ENCODE measurements at regions not wholly inside any gene's neighbourhood (a gene's known extent, or its start where the extent isn't known, plus 50 kb on each side); places are given as distances from the start of the nearest gene placed in this dataset.
"Not testable (repeated sequence)": the region's sequence is repeated elsewhere in the genome, so short reads cannot be mapped to it uniquely, and the experiment has no call there.

DNA sequence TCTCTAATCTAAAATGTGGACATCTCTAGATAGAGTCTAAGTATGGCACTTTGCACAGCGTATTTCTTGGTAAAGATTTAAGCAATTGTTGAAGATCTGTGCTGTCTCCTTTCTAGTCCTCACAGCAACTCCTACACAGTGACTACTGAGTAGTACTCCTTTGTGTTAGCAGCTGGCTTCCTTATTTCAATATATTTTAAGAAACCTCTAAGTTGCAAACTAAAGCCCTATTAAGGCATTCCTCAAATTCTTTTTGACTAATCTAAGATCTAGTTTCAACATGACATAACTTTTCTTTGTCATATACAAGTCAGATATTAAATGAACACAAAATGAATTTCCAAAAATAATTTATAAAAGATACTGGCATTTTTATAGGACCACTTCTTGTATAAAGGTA lies 121.8 kb upstream of the DNAJC10 start:
- ChIA-PET CTCF (no interaction called here), POLR2A (no interaction called here)
- Mint-ChIP-seq H3K27me3 (peaks cover 8% of the 10 kb centered on the region), H3K27ac (no peak overlapping the region), H3K4me1 (no peaks in the 10 kb centered on the region), H3K36me3 (ENCODE audit: low read depth) (no peaks in the 10 kb centered on the region), H3K4me3 (no peak overlapping the region), H3K9me3 (no peaks in the 10 kb centered on the region)
- no peak for DNase-seq

DNA sequence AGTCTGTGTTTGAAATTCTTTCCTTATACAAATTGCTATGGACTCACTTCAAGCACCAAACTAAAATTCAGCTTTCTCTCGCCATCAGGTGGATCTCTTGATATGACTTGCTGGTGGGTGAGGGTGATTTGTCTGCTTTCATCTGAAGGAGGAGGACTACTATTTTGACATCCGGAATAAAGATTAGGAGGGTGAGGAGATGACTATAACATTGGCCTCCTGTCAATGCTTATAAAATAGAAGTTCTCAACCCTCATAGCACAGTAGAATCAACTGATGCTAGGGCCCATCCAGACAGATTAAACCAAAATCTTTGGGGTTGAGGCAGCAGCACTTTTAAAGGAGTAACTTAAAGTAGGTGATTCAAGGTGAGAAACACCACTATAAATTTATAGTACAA lies 120.4 kb upstream of the DNAJC10 start:
- Mint-ChIP-seq H3K27me3 (peaks cover 8% of the 10 kb centered on the region), H3K27ac (no peak overlapping the region), H3K9me3 (no peaks in the 10 kb centered on the region), H3K36me3 (ENCODE audit: low read depth) (no peaks in the 10 kb centered on the region), H3K4me1 (no peaks in the 10 kb centered on the region), H3K4me3 (no peak overlapping the region)
- CTCF ChIA-PET = no interaction called here
- POLR2A ChIA-PET = no interaction called here
- no peak for DNase-seq

DNA sequence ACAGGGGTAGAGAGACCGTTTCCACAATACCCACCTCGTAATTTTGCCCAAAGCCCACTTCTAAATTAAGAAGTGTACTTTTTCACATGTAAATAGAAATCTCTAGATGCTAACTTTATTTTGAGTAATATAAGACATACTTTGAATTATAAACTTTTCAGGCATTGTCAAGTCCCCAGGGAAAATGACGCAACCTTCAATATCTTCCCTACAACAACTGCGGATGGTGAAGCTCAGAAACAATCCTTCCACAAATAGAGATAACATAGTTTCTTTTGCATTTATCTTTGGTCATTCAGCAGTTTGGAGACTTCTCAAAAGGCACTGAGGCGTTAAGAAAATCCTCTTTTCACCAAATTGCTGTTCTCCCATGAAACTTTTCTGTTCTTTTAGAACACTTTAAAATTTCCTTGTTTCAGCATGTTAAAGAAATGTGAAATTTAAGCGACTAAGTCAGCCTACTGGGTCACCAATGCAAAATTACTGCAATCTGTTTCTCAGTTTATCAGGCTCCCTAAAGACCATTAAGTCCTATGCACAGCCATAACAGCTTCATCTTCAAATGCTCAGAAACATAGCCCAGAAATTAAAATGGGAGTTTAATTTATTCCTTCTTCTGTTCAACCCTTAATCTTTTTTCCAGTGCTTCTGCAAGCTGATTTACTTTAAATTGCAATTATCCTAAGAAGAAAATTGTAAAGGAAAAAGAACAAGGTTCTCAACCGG lies 118.3 kb upstream of the DNAJC10 start:
- H3K4me3 Mint-ChIP-seq = no peak overlapping the region
- DNase-seq = no peak
- H3K4me1 Mint-ChIP-seq = no peaks in the 10 kb centered on the region
- H3K27ac Mint-ChIP-seq = no peak overlapping the region
- ChIA-PET CTCF (no interaction called here), POLR2A (no interaction called here)
- H3K36me3 Mint-ChIP-seq (ENCODE audit: low read depth) = no peaks in the 10 kb centered on the region
- no peaks in the 10 kb centered on the region for H3K9me3 Mint-ChIP-seq
- peaks cover 8% of the 10 kb centered on the region for H3K27me3 Mint-ChIP-seq

DNA sequence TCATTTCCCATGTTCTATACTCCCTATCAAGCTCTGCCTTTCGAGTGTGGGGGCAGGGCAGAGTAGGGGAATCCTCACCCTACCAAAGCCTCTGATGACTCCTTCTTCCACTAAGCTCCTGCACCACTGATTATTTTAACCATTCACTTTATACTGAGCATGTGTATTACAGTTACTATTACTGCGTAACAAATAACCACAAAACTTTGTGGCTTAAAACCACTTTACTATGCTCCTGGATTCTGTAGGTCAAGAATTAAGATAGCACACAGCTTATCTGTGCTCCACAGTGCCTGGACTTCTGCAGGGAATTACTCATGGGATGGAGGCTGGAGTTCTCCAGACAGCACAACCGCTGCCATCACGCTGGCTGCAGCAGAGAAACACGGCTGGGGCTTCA lies 117.4 kb upstream of the DNAJC10 start:
- Mint-ChIP-seq H3K4me3 (no peak overlapping the region), H3K4me1 (no peaks in the 10 kb centered on the region), H3K27ac (no peak overlapping the region), H3K36me3 (ENCODE audit: low read depth) (no peaks in the 10 kb centered on the region), H3K27me3 (peaks cover 5% of the 10 kb centered on the region), H3K9me3 (no peaks in the 10 kb centered on the region)
- CTCF ChIA-PET = no interaction called here
- DNase-seq = no peak
- POLR2A ChIA-PET = no interaction called here

DNA sequence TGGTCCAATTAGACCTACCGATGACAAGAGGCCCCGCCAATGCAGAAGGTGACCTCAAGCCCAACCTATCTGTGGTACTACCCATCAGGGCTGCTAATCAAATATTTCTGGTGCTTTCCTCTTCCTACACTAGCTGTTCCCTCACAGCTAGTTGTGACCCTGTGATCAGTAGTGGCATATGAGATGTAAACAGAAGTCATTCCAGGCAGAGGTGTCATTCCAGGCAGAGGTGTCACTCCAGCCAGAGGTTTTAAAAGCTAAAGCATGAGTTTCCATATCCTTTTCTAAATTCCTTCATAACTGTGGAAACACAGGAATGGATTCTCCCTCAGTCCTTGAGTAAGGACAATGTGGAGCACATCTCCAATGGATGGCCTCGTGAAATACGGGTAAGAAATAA lies 110.9 kb upstream of the DNAJC10 start:
- no peaks in the 10 kb centered on the region for H3K4me1 Mint-ChIP-seq
- peaks cover 7% of the 10 kb centered on the region for H3K9me3 Mint-ChIP-seq
- ChIA-PET CTCF (no interaction called here), POLR2A (no interaction called here)
- no peaks in the 10 kb centered on the region for H3K36me3 Mint-ChIP-seq (ENCODE audit: low read depth)
- no peak overlapping the region for H3K27ac Mint-ChIP-seq
- no peaks in the 10 kb centered on the region for H3K27me3 Mint-ChIP-seq
- DNase-seq = no peak
- H3K4me3 Mint-ChIP-seq = no peak overlapping the region

DNA sequence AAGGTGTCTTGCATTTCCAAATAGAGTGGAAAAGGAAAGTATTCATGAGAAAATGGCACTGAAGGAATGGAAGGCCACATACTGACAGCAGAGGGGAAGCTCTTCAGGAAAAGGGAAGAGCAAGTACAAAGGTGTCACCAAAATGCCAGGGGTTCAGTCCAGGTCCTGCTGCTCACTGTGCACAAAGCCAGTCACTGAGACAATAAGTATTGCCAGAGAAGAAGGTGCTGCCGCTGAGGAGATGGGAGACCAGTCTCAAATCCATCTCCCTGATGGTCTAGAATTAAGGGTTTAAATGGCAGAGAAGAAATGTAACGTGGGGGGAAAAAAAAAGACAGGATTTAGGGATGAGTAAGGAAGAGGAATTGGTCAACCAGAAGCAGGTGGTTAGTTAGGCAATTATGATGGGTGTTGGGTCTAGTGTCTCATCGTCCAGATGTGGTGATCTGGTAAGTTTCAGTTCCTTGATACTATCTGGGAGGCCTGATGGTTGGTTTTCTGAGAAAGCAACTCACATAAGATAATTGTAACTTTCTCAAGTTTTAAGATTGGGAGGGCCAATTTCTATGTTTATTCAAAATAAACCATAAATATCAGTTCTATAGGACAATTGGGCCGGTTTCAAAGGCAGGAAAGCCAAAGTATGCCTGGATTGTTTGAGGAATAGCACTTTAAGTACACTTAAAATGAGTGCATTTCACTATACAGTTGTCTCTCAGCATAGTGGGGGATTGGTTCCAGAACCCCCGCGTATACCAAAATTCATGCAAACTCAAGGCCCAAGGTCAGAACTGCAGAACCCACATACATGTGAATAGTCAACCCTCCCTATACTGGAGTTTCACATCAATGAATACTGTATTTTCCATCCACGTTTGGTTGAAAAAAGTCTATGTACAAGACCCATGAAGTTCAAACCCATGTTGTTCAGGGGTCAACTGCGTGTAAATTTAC lies 109.1 kb upstream of the DNAJC10 start:
- Mint-ChIP-seq H3K4me3 (no peak overlapping the region), H3K27me3 (peaks cover 4% of the 10 kb centered on the region), H3K36me3 (ENCODE audit: low read depth) (no peaks in the 10 kb centered on the region), H3K9me3 (peaks cover 7% of the 10 kb centered on the region), H3K4me1 (no peaks in the 10 kb centered on the region), H3K27ac (no peak overlapping the region)
- POLR2A ChIA-PET = no interaction called here
- CTCF ChIA-PET = no interaction called here
- no peak for DNase-seq

DNA sequence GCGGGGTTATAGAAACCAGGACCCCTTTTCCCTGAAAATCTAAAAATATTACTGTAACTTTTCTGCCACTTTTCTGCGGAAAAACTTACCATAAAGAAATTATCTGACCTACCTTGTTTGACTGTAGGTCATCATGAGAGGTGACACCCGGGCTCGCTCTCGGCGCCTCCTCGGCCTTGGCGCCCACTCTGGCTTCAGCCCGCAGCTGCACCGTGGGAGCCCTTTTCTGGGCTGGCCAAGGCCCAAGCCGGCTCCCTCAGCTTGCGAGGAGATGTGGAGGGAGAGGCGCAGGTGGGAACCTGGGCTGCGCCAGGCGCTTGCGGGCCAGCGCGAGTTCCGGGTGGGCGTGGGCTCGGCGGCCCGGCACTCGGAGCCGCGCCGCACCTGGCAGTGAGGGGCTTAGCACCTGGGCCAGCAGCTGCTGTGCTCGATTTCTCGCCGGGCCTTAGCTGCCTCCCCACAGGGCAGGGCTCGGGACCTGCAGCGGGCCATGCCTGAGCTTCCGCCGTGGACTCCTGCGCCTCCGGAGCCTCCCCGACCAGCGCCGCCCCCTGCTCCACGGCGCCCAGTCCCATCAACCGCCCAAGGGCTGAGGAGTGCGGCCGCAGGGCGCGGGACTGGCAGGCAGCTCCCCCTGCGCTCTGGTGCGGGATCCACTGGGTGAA lies 107.7 kb upstream of the DNAJC10 start:
- POLR2A ChIA-PET = no interaction called here
- Mint-ChIP-seq H3K36me3 (ENCODE audit: low read depth) (no peaks in the 10 kb centered on the region), H3K9me3 (peaks cover 7% of the 10 kb centered on the region), H3K27ac (no peak overlapping the region), H3K27me3 (peaks cover 4% of the 10 kb centered on the region), H3K4me1 (no peaks in the 10 kb centered on the region), H3K4me3 (no peak overlapping the region)
- no peak for DNase-seq
- CTCF ChIA-PET = no interaction called here

DNA sequence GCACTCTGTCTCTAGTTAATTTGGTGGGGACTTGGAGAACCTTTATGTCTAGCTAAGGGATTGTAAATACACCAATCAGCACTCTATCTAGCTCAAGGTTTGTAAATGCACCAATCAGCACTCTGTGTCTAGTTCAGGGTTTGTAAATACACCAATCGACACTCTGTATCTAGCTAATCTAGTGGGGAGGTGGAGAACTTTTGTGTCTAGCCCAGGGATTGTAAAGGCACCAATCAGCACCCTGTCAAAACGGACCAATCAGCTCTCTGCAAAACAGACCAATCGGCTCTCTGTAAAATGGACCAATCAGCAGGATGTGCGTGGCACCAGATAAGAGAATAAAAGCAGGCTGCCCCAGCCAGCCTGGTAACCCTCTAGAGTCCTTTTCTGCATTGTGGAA lies 107.1 kb upstream of the DNAJC10 start:
- DNase-seq; H3K9me3 Mint-ChIP-seq; H3K4me1 Mint-ChIP-seq; POLR2A ChIA-PET; H3K4me3 Mint-ChIP-seq; H3K27ac Mint-ChIP-seq; CTCF ChIA-PET; H3K36me3 Mint-ChIP-seq (ENCODE audit: low read depth); H3K27me3 Mint-ChIP-seq: not testable (repeated sequence)

DNA sequence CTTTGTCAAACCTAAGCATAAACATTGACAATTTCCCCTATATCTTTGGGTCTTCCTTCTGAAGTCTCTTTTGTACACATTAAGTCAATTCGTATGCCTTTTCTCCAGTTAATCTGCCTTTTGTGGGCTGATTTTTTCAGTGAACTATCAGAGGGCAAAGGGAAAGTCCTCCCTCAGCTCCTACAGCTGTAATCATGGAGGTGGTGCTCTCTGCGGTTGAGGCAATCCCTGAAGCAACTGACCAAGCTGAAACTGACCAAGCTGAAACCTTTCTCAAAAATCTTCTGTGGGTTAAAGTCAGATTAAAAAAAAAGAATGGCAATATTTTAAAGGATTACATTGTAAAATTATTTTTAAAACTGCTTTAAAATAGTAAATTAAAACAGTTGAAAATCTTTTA lies 105.8 kb upstream of the DNAJC10 start:
- POLR2A ChIA-PET = no interaction called here
- Mint-ChIP-seq H3K27me3 (peaks cover 4% of the 10 kb centered on the region), H3K36me3 (ENCODE audit: low read depth) (no peaks in the 10 kb centered on the region), H3K4me3 (no peak overlapping the region), H3K27ac (no peak overlapping the region), H3K4me1 (no peaks in the 10 kb centered on the region), H3K9me3 (peaks cover 7% of the 10 kb centered on the region)
- DNase-seq = no peak
- CTCF ChIA-PET = no interaction called here

DNA sequence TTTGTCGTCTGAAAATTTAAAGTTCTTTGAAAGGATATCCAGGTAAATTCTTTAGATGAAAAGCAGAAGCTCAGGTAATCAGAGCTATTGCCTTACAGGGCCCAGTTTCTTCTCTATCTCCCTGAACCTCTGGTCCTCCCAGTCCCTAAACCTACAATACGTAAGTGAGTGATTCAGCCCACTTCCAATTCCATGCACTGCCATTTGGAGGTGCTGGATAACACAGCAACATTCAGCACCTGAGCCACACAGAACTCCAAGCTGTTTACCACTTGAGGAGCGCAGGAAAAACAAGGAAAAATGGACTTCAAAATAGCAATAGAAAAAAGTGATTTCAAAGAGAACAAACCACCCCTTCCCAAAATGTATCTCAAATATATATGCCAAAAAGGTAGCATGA lies 105.0 kb upstream of the DNAJC10 start:
- ChIA-PET POLR2A (no interaction called here), CTCF (no interaction called here)
- Mint-ChIP-seq H3K27ac (no peak overlapping the region), H3K9me3 (peaks cover 7% of the 10 kb centered on the region), H3K4me3 (no peak overlapping the region), H3K36me3 (ENCODE audit: low read depth) (no peaks in the 10 kb centered on the region), H3K27me3 (peaks cover 4% of the 10 kb centered on the region), H3K4me1 (no peaks in the 10 kb centered on the region)
- no peak for DNase-seq

DNA sequence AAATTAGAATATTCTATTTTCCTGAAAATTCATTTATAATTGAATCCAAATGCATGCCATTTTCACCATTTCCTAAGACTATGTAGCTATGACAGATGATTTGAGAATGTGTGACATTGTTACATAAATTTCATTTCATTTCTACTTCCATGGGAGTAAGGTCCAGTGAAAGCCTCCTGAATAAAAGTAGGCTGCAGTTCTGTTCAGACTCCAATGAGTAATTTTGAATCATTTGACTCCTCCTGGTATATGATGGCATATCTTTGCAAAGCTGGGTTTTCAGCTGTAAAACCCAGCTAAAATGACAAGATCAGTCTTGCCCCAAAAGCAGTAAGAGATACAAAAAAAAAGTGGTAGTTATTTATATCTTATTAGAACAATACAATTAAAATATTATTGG lies 101.0 kb upstream of the DNAJC10 start:
- Mint-ChIP-seq H3K4me3 (no peak overlapping the region), H3K4me1 (no peaks in the 10 kb centered on the region), H3K9me3 (no peaks in the 10 kb centered on the region), H3K27ac (no peak overlapping the region), H3K36me3 (ENCODE audit: low read depth) (no peaks in the 10 kb centered on the region), H3K27me3 (peaks cover 4% of the 10 kb centered on the region)
- CTCF ChIA-PET = no interaction called here
- DNase-seq = no peak
- POLR2A ChIA-PET = no interaction called here

DNA sequence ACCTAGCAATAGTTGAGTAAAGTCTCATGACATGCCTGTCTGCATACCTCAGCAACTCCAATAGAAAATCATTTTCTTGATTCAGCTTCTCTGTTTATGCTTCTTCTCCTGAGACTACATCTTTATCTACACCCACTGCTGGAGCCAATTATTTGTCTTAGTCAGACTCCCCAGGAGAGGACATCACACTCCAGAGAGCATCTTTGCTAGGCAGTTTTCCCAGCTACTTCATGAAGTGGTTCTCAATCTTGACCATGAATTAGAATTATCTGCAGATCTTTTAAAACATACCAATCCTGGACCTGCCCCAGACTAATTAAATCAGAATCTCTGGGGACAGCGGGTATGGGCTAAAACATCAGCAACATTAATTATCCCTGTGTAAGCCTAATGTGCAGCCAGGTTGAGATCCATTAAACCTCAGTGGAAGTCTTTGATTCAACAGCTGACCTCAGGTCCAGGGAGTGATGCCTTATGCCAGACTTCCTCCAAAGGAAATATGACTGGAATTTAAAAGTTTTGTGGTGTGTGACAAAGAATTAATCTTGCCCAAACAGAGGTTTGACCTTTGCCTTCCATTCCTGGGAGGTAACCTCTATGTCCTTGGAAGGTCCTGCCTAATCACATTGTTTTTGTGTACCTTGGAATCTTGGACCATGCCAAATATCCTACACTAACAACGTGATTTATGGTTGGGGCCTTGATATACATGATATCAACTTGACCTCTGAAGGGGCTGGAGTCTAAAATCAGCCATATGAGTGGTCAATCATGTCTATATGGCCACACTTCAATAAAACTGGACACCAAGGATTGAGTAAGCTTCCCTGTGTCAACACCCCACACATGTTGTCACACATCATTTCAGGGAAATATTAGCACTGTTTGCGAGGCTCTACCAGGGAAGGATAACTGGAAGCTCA lies 99.3 kb upstream of the DNAJC10 start:
- no peak overlapping the region for H3K27ac Mint-ChIP-seq
- DNase-seq = no peak
- CTCF ChIA-PET = interaction anchor here (0.7 kb wide), 1 partner anchor 11 kb away, joined by 3 read pairs; no protein-coding TSS in a partner anchor
- H3K27me3 Mint-ChIP-seq = no peaks in the 10 kb centered on the region
- no peaks in the 10 kb centered on the region for H3K9me3 Mint-ChIP-seq
- no peaks in the 10 kb centered on the region for H3K36me3 Mint-ChIP-seq (ENCODE audit: low read depth)
- POLR2A ChIA-PET = no interaction called here
- no peak overlapping the region for H3K4me3 Mint-ChIP-seq
- no peaks in the 10 kb centered on the region for H3K4me1 Mint-ChIP-seq

DNA sequence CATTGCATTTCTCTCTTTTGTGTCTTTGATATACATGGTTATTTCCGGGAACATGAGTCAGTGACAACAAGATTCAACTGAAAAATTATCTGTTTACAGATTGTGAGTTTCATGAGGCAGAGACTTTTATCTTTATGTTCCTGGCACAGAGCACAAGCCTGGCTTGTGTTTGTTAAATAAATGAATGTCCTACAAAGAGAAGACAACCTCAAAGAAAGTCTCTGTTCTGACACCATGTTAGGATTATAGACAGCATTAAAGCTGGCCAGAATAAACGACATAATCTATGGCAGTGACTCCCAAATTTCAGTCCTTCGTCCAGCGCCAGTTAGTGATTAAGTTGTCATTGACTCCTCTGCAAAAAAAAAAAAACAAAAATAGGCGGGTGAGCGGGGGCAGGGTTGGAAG lies 97.4 kb upstream of the DNAJC10 start:
- Mint-ChIP-seq H3K4me3 (no peak overlapping the region), H3K9me3 (no peaks in the 10 kb centered on the region)
- POLR2A ChIA-PET = no interaction called here

More for the DNA sequence above, 97.4 kb upstream of the DNAJC10 start:
- no peaks in the 10 kb centered on the region for H3K27me3 Mint-ChIP-seq
- CTCF ChIA-PET = no interaction called here
- no peak for DNase-seq
- no peaks in the 10 kb centered on the region for H3K4me1 Mint-ChIP-seq
- no peak overlapping the region for H3K27ac Mint-ChIP-seq
- no peaks in the 10 kb centered on the region for H3K36me3 Mint-ChIP-seq (ENCODE audit: low read depth)

Measured in activated CD4-positive, alpha-beta memory T cell treated with anti-CD3 and anti-CD28 coated beads, Interleukin-2, amount 10 ng/mL, durations not matched to agents 7 days and 5 days (primary cell).